ENCODE measurements at regions not wholly inside any gene's neighbourhood (a gene's known extent, or its start where the extent isn't known, plus 50 kb on each side); places are given as distances from the start of the nearest gene placed in this dataset.
"Not testable (repeated sequence)": the region's sequence is repeated elsewhere in the genome, so short reads cannot be mapped to it uniquely, and the experiment has no call there.

DNA sequence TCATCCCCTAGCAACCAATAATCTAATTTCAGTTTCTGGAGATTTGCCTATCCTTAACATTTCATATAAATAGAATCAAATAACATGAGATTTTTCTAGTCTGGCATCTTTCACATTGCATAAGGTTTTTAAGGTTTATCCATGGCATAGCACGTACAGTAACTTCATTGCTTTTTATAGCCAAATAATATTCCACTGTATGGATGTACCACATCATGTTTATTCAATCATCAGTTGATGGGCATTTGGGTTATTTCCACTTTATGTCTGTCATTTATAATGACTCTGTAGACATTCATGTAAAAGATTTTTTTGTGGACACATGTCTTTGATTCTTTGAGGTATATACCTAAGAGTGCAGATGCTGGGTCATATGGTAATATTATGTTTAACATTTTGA is 1052.6 kb downstream of the DNAJB9 start:
- no peak for DNase-seq
- H3K4me1 ChIP-seq (ENCODE audit: control insufficient read depth in 5 of 5, insufficient read depth in 5 of 5, low read length in 5 of 5) = no peaks in the 10 kb centered on the region
- no peaks in the 10 kb centered on the region for H3K27me3 ChIP-seq (ENCODE audit: control insufficient read depth in 3 of 3, insufficient read depth in 3 of 3, low read length in 2 of 3)
- H3K36me3 ChIP-seq (ENCODE audit: control insufficient read depth in 4 of 4, insufficient read depth in 4 of 4, low read length in 4 of 4) = no peaks in the 10 kb centered on the region
- WGBS, 2 donors = 94 to 98% methylated on average over 1 of the region's 1 CpG
- TF ChIP-seq, protein P1, sequence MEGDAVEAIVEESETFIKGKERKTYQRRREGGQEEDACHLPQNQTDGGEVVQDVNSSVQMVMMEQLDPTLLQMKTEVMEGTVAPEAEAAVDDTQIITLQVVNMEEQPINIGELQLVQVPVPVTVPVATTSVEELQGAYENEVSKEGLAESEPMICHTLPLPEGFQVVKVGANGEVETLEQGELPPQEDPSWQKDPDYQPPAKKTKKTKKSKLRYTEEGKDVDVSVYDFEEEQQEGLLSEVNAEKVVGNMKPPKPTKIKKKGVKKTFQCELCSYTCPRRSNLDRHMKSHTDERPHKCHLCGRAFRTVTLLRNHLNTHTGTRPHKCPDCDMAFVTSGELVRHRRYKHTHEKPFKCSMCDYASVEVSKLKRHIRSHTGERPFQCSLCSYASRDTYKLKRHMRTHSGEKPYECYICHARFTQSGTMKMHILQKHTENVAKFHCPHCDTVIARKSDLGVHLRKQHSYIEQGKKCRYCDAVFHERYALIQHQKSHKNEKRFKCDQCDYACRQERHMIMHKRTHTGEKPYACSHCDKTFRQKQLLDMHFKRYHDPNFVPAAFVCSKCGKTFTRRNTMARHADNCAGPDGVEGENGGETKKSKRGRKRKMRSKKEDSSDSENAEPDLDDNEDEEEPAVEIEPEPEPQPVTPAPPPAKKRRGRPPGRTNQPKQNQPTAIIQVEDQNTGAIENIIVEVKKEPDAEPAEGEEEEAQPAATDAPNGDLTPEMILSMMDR (IDR thresholded peaks at IDR 0.05; ENCODE audit: control extremely low read depth, extremely low read depth) = no peak
- H3K27ac ChIP-seq (ENCODE audit: low read depth in 1 of 2, low read length in 1 of 2) = no peak overlapping the region
- no peak overlapping the region for H3K4me3 ChIP-seq
- no peak overlapping the region for H3K9ac ChIP-seq (ENCODE audit: insufficient read depth in 1 of 2, low read length in 2 of 2)
- no peak for ATAC-seq (ENCODE audit: insufficient read depth, low FRiP score)
- peaks cover 0 to 7% (median under 1%) of the 10 kb centered on the region in 4 donors for H3K9me3 ChIP-seq (ENCODE audit: control insufficient read depth in 4 of 4, insufficient read depth in 3 of 4, low read length in 3 of 4)

DNA sequence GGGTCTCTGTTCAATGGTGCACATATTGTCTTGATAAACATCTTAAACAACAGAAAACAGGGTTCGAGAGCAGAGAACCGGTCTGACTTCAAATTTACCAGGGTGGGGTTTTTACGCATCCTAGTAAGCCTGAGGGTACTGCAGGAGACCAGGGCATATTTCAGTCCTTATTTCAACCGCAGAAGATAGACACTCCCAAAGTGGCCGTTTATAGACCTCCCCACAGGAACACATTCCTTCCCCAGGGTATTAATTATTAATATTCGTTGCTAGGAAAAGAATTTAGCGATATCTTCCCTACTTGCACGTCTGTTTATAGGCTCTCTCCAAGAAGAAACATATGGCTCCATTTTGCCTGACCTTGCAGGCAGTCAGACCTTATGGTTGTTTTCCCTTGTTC is 1063.2 kb downstream of the DNAJB9 start:
- peaks cover 0 to 12% (median 0%) of the 10 kb centered on the region in 5 donors for H3K4me1 ChIP-seq (ENCODE audit: control insufficient read depth in 5 of 5, insufficient read depth in 5 of 5, low read length in 5 of 5)
- WGBS, 2 donors = 76 to 84% methylated on average over 8 of the region's 8 CpGs
- not testable (repeated sequence) for H3K4me3 ChIP-seq; H3K27me3 ChIP-seq (ENCODE audit: control insufficient read depth in 3 of 3, insufficient read depth in 3 of 3, low read length in 2 of 3); H3K36me3 ChIP-seq (ENCODE audit: control insufficient read depth in 4 of 4, insufficient read depth in 4 of 4, low read length in 4 of 4); ATAC-seq (ENCODE audit: insufficient read depth, low FRiP score); H3K27ac ChIP-seq (ENCODE audit: low read depth in 1 of 2, low read length in 1 of 2); H3K9ac ChIP-seq (ENCODE audit: insufficient read depth in 1 of 2, low read length in 2 of 2); DNase-seq; H3K9me3 ChIP-seq (ENCODE audit: control insufficient read depth in 4 of 4, insufficient read depth in 3 of 4, low read length in 3 of 4)

DNA sequence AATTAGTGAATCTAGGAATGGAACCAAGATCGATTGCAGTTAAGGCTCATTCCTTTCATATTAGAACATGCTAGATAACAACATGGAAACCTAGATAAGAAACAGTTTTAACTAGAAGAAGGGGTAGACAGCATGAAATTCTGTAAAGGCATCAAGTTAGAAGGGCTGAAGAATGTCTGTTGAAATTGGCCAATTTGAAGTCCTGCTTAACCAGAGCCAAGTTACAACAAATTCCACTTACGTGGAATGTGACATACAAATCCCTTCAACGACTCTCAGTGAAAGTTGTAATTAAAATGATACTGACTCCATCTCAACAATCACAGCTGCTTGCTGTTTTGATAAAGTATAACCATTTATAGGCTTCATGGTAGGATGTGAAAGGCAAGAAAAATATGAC is 1065.7 kb downstream of the DNAJB9 start:
- peak in 1 of 3 donors; percentile 31 for DNase-seq

DNA sequence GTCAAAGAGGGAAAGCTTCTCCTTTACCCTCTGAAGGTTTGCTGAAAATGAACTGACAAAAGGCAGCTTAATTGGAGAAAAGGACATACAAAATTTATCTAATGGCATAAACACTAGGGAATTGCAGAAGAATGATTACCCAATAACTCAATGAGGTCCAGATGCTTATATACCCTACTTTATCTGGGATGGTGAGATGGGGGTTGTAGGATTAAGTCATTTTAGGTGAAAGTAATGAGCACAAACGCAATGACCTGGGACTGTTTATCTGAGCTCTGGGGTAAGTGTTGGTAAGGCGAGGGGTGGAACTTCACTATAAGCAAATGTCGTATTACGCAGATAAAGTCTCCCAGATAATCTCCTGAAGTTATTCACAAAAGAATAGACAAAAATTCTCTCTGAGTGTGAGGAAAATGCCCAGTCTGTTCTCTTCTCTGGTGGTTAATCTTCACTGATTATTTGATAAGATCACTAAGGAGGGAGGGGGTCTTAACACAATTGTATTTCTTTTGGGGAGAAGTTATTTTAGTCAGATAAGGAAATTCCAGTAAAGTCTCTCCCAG is 1067.8 kb downstream of the DNAJB9 start:
- ATAC-seq (ENCODE audit: insufficient read depth, low FRiP score) = no peak
- Histone ChIP-seq H3K4me3 (no peak overlapping the region), H3K27ac (ENCODE audit: low read depth in 1 of 2, low read length in 1 of 2) (no peak overlapping the region), H3K36me3 (ENCODE audit: control insufficient read depth in 4 of 4, insufficient read depth in 4 of 4, low read length in 4 of 4) (no peaks in the 10 kb centered on the region), H3K9me3 (ENCODE audit: control insufficient read depth in 4 of 4, insufficient read depth in 3 of 4, low read length in 3 of 4) (no peaks in the 10 kb centered on the region), H3K4me1 (ENCODE audit: control insufficient read depth in 5 of 5, insufficient read depth in 5 of 5, low read length in 5 of 5) (peaks cover 0 to 21% (median 0%) of the 10 kb centered on the region in 5 donors), H3K9ac (ENCODE audit: insufficient read depth in 1 of 2, low read length in 2 of 2) (no peak overlapping the region), H3K27me3 (ENCODE audit: control insufficient read depth in 3 of 3, insufficient read depth in 3 of 3, low read length in 2 of 3) (no peaks in the 10 kb centered on the region)
- DNase-seq = peak in 2 of 3 donors; percentile 78 to 79
- TF ChIP-seq, protein P1 (IDR thresholded peaks at IDR 0.05; ENCODE audit: control extremely low read depth, extremely low read depth) = no peak
- WGBS, 2 donors = 84% methylated on average over 4 of the region's 4 CpGs

More for the DNA sequence above, 1065.7 kb downstream of the DNAJB9 start:
- ATAC-seq (ENCODE audit: insufficient read depth, low FRiP score) = no peak
- Histone ChIP-seq H3K27me3 (ENCODE audit: control insufficient read depth in 3 of 3, insufficient read depth in 3 of 3, low read length in 2 of 3) (no peaks in the 10 kb centered on the region), H3K4me3 (no peak overlapping the region), H3K4me1 (ENCODE audit: control insufficient read depth in 5 of 5, insufficient read depth in 5 of 5, low read length in 5 of 5) (peaks cover 0 to 21% (median 0%) of the 10 kb centered on the region in 5 donors), H3K9me3 (ENCODE audit: control insufficient read depth in 4 of 4, insufficient read depth in 3 of 4, low read length in 3 of 4) (peaks cover 0 to 4% (median 0%) of the 10 kb centered on the region in 4 donors), H3K27ac (ENCODE audit: low read depth in 1 of 2, low read length in 1 of 2) (no peak overlapping the region), H3K9ac (ENCODE audit: insufficient read depth in 1 of 2, low read length in 2 of 2) (no peak overlapping the region), H3K36me3 (ENCODE audit: control insufficient read depth in 4 of 4, insufficient read depth in 4 of 4, low read length in 4 of 4) (no peaks in the 10 kb centered on the region)
- WGBS, 2 donors = 71 to 79% methylated on average over 3 of the region's 3 CpGs
- TF ChIP-seq, protein P1 (IDR thresholded peaks at IDR 0.05; ENCODE audit: control extremely low read depth, extremely low read depth) = no peak
